Naive thymus-derived CD4-positive, alpha-beta T cell (primary cell): ENCODE measurements at regions not wholly inside any gene's neighbourhood (a gene's known extent, or its start where the extent isn't known, plus 50 kb on each side); places are given as distances from the start of the nearest gene placed in this dataset.

Source experiments
- ATAC-seq: fragments of 150-1000 bp; cut with Tn5 transposase; 2 replicates; pipeline ENCODE4 v1.10.0; 2021; ENCODE audit warnings: mild to moderate bottlenecking, moderate library complexity
- CTCF ChIA-PET: fragments of 350-600 bp; sonication (Branson Sonifier 250); formaldehyde crosslinking; loops from one replicate; lab custom pipeline; 2021; ENCODE audit warnings: antibody characterized with exemption; lab: Charles Lee
- POLR2A ChIA-PET: fragments of 350-600 bp; sonication (Branson Sonifier 250); formaldehyde crosslinking; loops from one replicate; lab custom pipeline; 2021; ENCODE audit warnings: antibody characterized with exemption, inconsistent platforms; lab: Charles Lee
- DNase-seq, 9 donors: peaks; one replicate each; pipeline versions ENCODE4 v3.0.0 to v3.0.0-alpha.2; 2020 to 2022; ENCODE audit warnings: mixed read lengths in 1 of 9
- H3K27ac ChIP-seq: one replicate; pipeline ENCODE4 v1.7.0; 2013; ENCODE audit warnings: mild to moderate bottlenecking, low read depth, low read length, moderate library complexity
- H3K27me3 ChIP-seq, 2 donors: one replicate each; pipeline ENCODE4 v1.7.0; 2013; ENCODE audit warnings: low read length in 2 of 2, mild to moderate bottlenecking in 2 of 2, moderate library complexity in 2 of 2; ENCODE audit not compliant: control insufficient read depth in 2 of 2, insufficient read depth in 2 of 2
- H3K36me3 ChIP-seq, 3 experiments: 1 replicate in 2 of 3; 2 replicates in 1 of 3; pipeline ENCODE4 v1.7.0; 2013; ENCODE audit warnings: low read length in 3 of 3, mild to moderate bottlenecking in 3 of 3, moderate library complexity in 1 of 3; ENCODE audit not compliant: insufficient read depth in 3 of 3, control insufficient read depth in 2 of 3
- H3K4me1 ChIP-seq, 2 donors: one replicate each; pipeline ENCODE4 v1.7.0; 2013; ENCODE audit warnings: low read length in 2 of 2, mild to moderate bottlenecking in 2 of 2, moderate library complexity in 1 of 2; ENCODE audit not compliant: control insufficient read depth in 2 of 2, insufficient read depth in 2 of 2
- H3K4me3 ChIP-seq: 2 replicates; pipeline ENCODE4 v1.7.0; 2013; ENCODE audit warnings: mild to moderate bottlenecking, low read length
- H3K9me3 ChIP-seq, 3 experiments: 1 replicate in 2 of 3; 2 replicates in 1 of 3; pipeline ENCODE4 v1.7.0; 2013; ENCODE audit warnings: low read length in 3 of 3; ENCODE audit not compliant: control insufficient read depth in 2 of 3
- H3K27ac Mint-ChIP-seq, 9 donors: one replicate each; pipeline ENCODE4 v1.8.0; 2020 to 2022; ENCODE audit warnings: mixed read lengths in 9 of 9, mild to moderate bottlenecking in 8 of 9, moderate library complexity in 5 of 9, inconsistent platforms in 2 of 9
- H3K27me3 Mint-ChIP-seq, 5 donors: one replicate each; pipeline ENCODE4 v1.8.0; 2021 to 2022; ENCODE audit warnings: mixed read lengths in 5 of 5, mild to moderate bottlenecking in 1 of 5
- H3K36me3 Mint-ChIP-seq, 5 donors: one replicate each; pipeline ENCODE4 v1.8.0; 2020 to 2022; ENCODE audit warnings: mixed read lengths in 5 of 5, mild to moderate bottlenecking in 3 of 5, inconsistent platforms in 1 of 5
- H3K4me1 Mint-ChIP-seq, 7 donors: one replicate each; pipeline ENCODE4 v1.8.0; 2020 to 2022; ENCODE audit warnings: mixed read lengths in 7 of 7, mild to moderate bottlenecking in 3 of 7, inconsistent platforms in 1 of 7
- H3K4me3 Mint-ChIP-seq, 10 donors: one replicate each; pipeline ENCODE4 v1.8.0; 2020 to 2022; ENCODE audit warnings: mild to moderate bottlenecking in 10 of 10, mixed read lengths in 10 of 10, moderate library complexity in 6 of 10, inconsistent platforms in 2 of 10
- H3K9me3 Mint-ChIP-seq, 11 donors: one replicate each; pipeline ENCODE4 v1.8.0; 2020 to 2022; ENCODE audit warnings: mixed read lengths in 11 of 11, mild to moderate bottlenecking in 4 of 11, inconsistent platforms in 1 of 11, moderate library complexity in 1 of 11
- intact Hi-C, 2 donors: fragments of 100-400 bp; cut with micrococcal nuclease; formaldehyde crosslinking; loops; one replicate each; pipeline ENCODE4 v1.15.1; 2023

DNA sequence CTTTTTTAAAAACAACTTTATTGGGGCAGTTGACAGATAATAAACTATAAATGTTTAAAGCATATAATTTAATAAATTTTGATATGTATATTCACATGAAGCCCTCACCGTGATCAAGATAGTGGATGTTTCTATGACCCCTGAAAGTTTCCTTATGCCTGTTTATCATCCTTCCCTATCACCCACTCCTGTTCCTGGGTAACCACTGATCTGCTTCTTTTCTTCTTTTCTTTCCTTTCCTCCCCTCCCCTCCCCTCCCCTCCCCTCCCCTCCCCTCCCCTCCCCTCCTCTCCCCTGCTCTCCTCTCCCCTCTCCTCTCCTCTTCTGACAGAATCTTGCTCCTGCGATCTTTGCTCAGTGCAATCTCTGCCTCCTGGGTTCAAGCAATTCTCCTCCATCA lies 193.7 kb upstream of the CDH13 start:
- H3K4me1 Mint-ChIP-seq: no peaks in the 10 kb centered on the region
- no peak overlapping the region for H3K27ac Mint-ChIP-seq
- no peak overlapping the region for H3K27ac ChIP-seq
- no peaks in the 10 kb centered on the region for H3K36me3 ChIP-seq
- ChIA-PET CTCF (no interaction called here), POLR2A (no interaction called here)
- no peaks in the 10 kb centered on the region for H3K4me1 ChIP-seq
- peaks cover 0 to 10% (median 0%) of the 10 kb centered on the region in 11 donors for H3K9me3 Mint-ChIP-seq
- no peak for ATAC-seq
- H3K4me3 ChIP-seq: no peak overlapping the region
- H3K9me3 ChIP-seq: no peaks in the 10 kb centered on the region
- H3K27me3 Mint-ChIP-seq: peaks cover 0 to 19% (median 3%) of the 10 kb centered on the region in 5 donors
- no peaks in the 10 kb centered on the region for H3K27me3 ChIP-seq
- intact Hi-C loops: no loop called here
- H3K36me3 Mint-ChIP-seq: no peaks in the 10 kb centered on the region
- DNase-seq: no peak
- no peak overlapping the region for H3K4me3 Mint-ChIP-seq

- Mint-ChIP-seq H3K4me1 (no peaks in the 10 kb centered on the region), H3K4me3 (no peak overlapping the region), H3K36me3 (no peaks in the 10 kb centered on the region), H3K27ac (no peak overlapping the region), H3K9me3 (peaks cover 0 to 10% (median 0%) of the 10 kb centered on the region in 11 donors), H3K27me3 (peaks cover 0 to 17% (median 3%) of the 10 kb centered on the region in 5 donors)
- POLR2A ChIA-PET: no interaction called here
- no peak overlapping the region for H3K4me3 ChIP-seq
- CTCF ChIA-PET: no interaction called here
- H3K4me1 ChIP-seq: no peaks in the 10 kb centered on the region
- ATAC-seq (peak; percentile 57), DNase-seq (no peak)
- no peaks in the 10 kb centered on the region for H3K9me3 ChIP-seq
- H3K27ac ChIP-seq: no peak overlapping the region
- H3K27me3 ChIP-seq: no peaks in the 10 kb centered on the region
- H3K36me3 ChIP-seq: no peaks in the 10 kb centered on the region
- intact Hi-C loops: no loop called here
Observed at GRCh38 chr16:82432261-82432660, 194.5 kb upstream of the CDH13 start.

DNA sequence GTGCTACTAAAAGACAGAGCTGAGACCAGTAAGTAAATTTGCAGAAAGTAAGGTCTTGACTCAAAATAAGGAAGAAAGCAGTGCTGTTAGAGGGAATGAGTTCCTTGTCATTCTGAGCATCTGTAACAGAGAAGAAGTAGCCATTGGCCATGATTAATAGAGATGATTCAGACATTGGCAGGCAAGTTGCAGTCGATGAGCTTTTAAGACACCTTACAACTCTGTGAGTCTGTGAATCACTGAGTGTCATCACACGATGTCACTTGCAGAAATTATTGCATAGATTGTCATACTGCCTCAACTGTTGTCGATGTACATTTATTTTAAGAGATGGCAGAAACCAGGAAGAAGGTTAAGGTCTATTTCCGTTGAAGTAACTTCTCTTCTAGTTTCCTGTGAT lies 201.1 kb upstream of the CDH13 start:
- H3K27ac ChIP-seq: no peak overlapping the region
- H3K4me1 ChIP-seq: no peaks in the 10 kb centered on the region
- ChIA-PET CTCF (interaction anchor here (0.6 kb wide), 1 partner anchor 20 kb away, joined by 6 read pairs; no protein-coding TSS in a partner anchor), POLR2A (no interaction called here)
- Mint-ChIP-seq H3K27me3 (peaks cover 4 to 18% (median 16%) of the 10 kb centered on the region in 5 donors), H3K36me3 (no peaks in the 10 kb centered on the region), H3K9me3 (peaks cover 0 to 11% (median 0%) of the 10 kb centered on the region in 11 donors), H3K27ac (no peak overlapping the region), H3K4me3 (no peak overlapping the region), H3K4me1 (no peaks in the 10 kb centered on the region)
- H3K9me3 ChIP-seq: no peaks in the 10 kb centered on the region
- H3K36me3 ChIP-seq: no peaks in the 10 kb centered on the region
- intact Hi-C loops: no loop called here
- no peak for DNase-seq
- H3K27me3 ChIP-seq: no peaks in the 10 kb centered on the region
- no peak for ATAC-seq
- H3K4me3 ChIP-seq: no peak overlapping the region

GRCh38 chr16:82421851-82422250 lies 204.9 kb upstream of the CDH13 start:
- intact Hi-C loops: no loop called here
- Histone ChIP-seq H3K27ac (no peak overlapping the region), H3K4me3 (no peak overlapping the region), H3K9me3 (no peaks in the 10 kb centered on the region), H3K36me3 (no peaks in the 10 kb centered on the region), H3K27me3 (no peaks in the 10 kb centered on the region), H3K4me1 (no peaks in the 10 kb centered on the region)
- ATAC-seq: no peak
- peaks cover 4 to 21% (median 14%) of the 10 kb centered on the region in 5 donors for H3K27me3 Mint-ChIP-seq
- no peak overlapping the region for H3K27ac Mint-ChIP-seq
- no peak for DNase-seq
- no peaks in the 10 kb centered on the region for H3K36me3 Mint-ChIP-seq
- ChIA-PET CTCF (no interaction called here), POLR2A (no interaction called here)
- H3K4me1 Mint-ChIP-seq: no peaks in the 10 kb centered on the region
- peaks cover 0 to 6% (median 0%) of the 10 kb centered on the region in 11 donors for H3K9me3 Mint-ChIP-seq
- H3K4me3 Mint-ChIP-seq: no peak overlapping the region

DNA sequence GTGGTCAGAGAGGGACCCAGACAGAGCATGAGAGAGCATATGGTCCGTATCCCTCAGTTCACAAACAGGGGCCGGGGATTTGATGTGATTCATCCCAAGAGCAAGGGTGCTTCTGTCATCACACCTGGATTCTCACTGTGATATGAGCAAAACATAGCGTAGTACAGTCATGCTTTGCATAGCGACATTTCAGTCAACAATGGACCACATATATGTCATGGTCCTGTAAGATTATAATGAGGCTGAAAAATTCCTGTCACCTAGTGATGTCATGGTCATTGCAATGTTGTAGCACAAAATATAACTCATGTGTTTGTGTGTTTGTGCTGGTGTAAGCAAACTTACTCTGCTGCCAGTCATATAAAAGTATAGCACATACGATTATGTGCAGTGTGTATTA lies 207.4 kb upstream of the CDH13 start:
- Mint-ChIP-seq H3K27me3 (peaks cover 4 to 18% (median 9%) of the 10 kb centered on the region in 5 donors), H3K9me3 (peaks cover 0 to 3% (median 0%) of the 10 kb centered on the region in 11 donors), H3K4me3 (no peak overlapping the region), H3K27ac (no peak overlapping the region), H3K36me3 (no peaks in the 10 kb centered on the region), H3K4me1 (no peaks in the 10 kb centered on the region)
- Histone ChIP-seq H3K27me3 (no peaks in the 10 kb centered on the region), H3K36me3 (no peaks in the 10 kb centered on the region), H3K27ac (no peak overlapping the region), H3K4me3 (no peak overlapping the region), H3K9me3 (no peaks in the 10 kb centered on the region), H3K4me1 (no peaks in the 10 kb centered on the region)
- no peak for DNase-seq
- ATAC-seq: no peak
- ChIA-PET CTCF (no interaction called here), POLR2A (no interaction called here)
- intact Hi-C loops: no loop called here

DNA sequence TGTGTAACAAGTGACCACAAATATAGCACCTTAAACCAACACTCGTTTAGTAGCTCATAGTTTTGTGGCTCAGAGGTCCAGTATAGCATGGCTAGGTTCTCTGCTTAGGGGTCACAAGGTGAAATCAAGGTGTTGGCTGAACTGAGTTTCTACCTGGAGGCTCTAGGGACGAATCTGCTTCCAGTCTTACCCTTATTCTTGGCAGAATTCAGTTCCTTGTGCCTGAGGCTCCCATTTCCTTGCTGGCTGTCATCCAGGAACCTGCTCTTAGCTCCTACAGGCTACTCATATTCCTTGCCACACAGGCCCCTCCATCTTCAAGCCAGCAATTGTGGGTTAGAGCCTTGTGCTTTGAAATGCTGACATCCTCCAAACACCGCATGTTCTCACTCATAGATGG lies 212.3 kb upstream of the CDH13 start:
- Mint-ChIP-seq H3K36me3 (no peaks in the 10 kb centered on the region), H3K27me3 (peaks cover 0 to 18% (median 7%) of the 10 kb centered on the region in 5 donors), H3K4me3 (no peak overlapping the region), H3K4me1 (no peaks in the 10 kb centered on the region), H3K27ac (no peak overlapping the region), H3K9me3 (no peaks in the 10 kb centered on the region)
- no peak for ATAC-seq
- DNase-seq: no peak
- H3K36me3 ChIP-seq: no peaks in the 10 kb centered on the region
- H3K9me3 ChIP-seq: no peaks in the 10 kb centered on the region
- no peak overlapping the region for H3K27ac ChIP-seq
- H3K27me3 ChIP-seq: no peaks in the 10 kb centered on the region
- POLR2A ChIA-PET: no interaction called here
- H3K4me3 ChIP-seq: no peak overlapping the region
- CTCF ChIA-PET: no interaction called here
- H3K4me1 ChIP-seq: no peaks in the 10 kb centered on the region
- intact Hi-C loops: no loop called here

- H3K4me3 Mint-ChIP-seq: no peak overlapping the region
- intact Hi-C loops: no loop called here
- CTCF ChIA-PET: no interaction called here
- POLR2A ChIA-PET: no interaction called here
- no peak overlapping the region for H3K4me3 ChIP-seq
- DNase-seq (no peak), ATAC-seq (no peak)
- no peaks in the 10 kb centered on the region for H3K4me1 Mint-ChIP-seq
- no peaks in the 10 kb centered on the region for H3K36me3 ChIP-seq
- no peaks in the 10 kb centered on the region for H3K27me3 ChIP-seq
- no peaks in the 10 kb centered on the region for H3K36me3 Mint-ChIP-seq
- H3K9me3 ChIP-seq: no peaks in the 10 kb centered on the region
- H3K27ac Mint-ChIP-seq: no peak overlapping the region
- H3K27me3 Mint-ChIP-seq: peaks cover 0 to 24% (median 16%) of the 10 kb centered on the region in 5 donors
- H3K4me1 ChIP-seq: no peaks in the 10 kb centered on the region
- no peak overlapping the region for H3K27ac ChIP-seq
- no peaks in the 10 kb centered on the region for H3K9me3 Mint-ChIP-seq
Observed at GRCh38 chr16:82412770-82413169, 214.0 kb upstream of the CDH13 start.
